PC-3 (cell line): ENCODE measurements at regions not wholly inside any gene's neighbourhood (a gene's known extent, or its start where the extent isn't known, plus 50 kb on each side); places are given as distances from the start of the nearest gene placed in this dataset.

Source experiments
- CTCF ChIP-seq: fragments of 300-600 bp; sonication (generic); conservative IDR thresholded peaks from 2 replicates; pipeline ENCODE4 v1.5.1; 2017; ENCODE audit warnings: antibody characterized with exemption, low read depth, mild to moderate bottlenecking, low read length
- EZH2phosphoT487 ChIP-seq: fragments of 300-600 bp; sonication (generic); IDR thresholded peaks from 2 replicates; pipeline ENCODE4 v1.6.1; 2018; ENCODE audit warnings: mild to moderate bottlenecking, antibody characterized with exemption, low read length, borderline replicate concordance

DNA sequence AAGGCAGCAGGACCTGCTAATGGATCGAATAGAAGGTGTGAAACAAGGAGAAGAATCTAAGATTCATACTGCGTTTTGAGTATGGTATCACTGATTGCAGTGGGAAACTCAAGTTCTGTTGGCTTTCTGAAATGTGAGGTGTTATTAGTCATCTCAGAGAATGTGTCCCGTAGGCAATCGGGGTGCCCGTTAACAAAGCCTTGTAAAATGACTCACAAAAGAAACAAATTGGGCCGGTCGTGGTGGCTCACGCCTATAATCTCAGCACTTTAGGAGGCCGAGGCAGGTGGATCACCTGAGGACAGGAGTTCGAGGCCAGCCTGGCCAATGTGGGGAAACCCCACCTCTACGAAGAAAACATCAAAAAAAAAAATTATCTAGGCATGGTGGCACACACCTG is 118.2 kb upstream of the C7orf33 start:
- no peak for TF ChIP-seq CTCF
- no peak for TF ChIP-seq EZH2phosphoT487
